AG20443 (cell line): ENCODE measurements at regions not wholly inside any gene's neighbourhood (a gene's known extent, or its start where the extent isn't known, plus 50 kb on each side); places are given as distances from the start of the nearest gene placed in this dataset.

ENCODE experiments used
- DNase-seq: peaks from one replicate; pipeline ENCODE4 v3.0.0; 2012; ENCODE audit warnings: low spot score, mixed read lengths

GRCh38 chr12:89256060-89256459 is 96.2 kb downstream of the DUSP6 start:
- DNase-seq: no peak

DNA sequence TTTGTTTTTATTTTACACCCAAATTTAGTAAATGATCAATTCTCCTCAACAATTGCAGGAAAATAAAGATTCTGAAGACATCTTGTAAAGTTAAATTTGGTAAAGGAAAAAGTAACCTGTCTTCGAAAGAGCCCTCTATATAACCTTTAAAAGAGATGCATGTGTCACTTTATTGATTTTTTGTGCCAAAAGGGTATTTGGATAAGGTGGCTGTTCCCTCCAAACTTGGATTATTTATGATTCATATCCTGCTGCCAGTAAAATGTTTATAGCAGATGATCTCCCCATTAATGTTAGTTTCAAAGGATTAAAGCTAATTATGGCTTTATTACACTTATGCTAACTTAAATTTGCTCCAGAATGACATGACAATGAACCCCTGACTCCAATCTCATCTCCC is 98.8 kb downstream of the DUSP6 start:
- no peak for DNase-seq

DNA sequence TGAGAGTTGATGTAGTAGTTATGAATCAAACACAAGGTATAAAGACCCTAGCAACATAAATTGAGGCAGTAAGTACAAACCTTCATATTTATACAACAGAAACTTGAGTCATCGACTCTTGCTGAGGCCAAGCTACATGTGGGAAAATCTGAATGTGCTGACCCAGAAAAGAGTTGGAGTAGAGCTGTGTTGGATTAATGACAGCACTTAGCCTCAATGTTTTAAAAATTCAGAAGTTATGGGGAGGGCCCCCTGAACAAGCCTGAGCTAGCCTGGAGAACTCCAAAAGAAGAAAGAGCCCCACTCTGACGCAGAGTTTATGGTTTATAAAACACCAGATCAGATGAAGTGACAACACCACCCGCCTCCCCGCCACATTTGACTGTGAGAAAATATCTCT is 100.0 kb downstream of the DUSP6 start:
- DNase-seq: peak; percentile 20

DNA sequence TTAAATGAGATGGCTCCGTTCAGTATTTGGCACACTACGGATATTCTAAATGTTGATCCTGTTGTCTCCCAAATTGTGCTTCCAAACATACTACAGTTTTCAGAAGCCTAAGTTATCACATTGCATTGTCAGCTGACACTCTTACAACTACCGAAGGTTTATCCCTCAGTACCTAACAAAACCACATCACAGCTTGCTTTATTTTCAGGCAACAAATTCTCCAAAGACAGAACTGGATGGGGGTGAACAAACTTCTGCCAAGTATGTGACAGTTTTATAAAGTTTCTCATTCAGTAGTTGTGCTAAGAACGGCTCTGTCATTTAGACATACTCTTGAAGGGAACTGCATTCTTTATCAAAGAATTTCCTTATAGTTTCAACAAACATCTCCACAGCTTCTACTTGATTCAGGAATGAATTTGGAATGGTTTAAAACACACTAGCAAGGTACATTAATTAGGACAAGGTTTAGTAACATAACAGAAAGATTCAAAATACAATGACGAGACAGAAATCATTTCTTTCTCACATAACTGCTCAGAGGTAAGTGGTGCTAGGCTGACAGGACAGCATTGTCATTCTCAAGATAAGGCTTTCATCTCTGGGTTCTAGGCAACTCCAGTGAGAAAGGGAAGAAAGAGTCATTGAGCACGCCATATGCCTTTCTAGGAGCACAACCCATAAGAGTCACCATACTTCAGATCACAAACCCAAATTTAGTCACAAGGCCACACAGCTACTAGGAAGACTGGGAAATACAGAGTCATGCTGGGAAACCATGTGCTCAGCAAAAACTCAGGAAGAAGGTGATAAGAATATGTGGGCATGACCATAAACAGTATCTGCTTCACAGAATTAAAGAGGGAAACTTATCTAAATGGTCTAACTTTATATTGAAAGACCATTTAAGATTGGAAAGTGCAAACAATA is 100.7 kb downstream of the DUSP6 start:
- no peak for DNase-seq

DNA sequence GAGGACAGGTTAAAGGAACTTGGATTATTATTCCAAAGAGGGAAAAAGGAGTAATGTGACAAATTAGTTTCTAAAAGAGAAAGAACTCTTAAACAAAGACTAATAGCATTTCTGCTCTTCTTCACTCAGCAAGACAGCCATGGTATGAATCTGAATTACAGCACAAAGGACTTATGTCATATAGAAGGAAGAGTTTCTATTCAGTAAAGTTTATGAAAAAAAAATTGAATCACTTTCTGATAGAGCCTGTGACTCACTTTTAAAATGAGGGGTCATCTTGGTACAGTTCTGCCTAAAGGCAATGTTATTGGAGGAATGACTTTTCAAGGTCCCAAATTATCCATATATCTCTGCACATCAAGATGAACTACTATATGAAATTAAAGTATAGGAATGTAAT is 101.7 kb downstream of the DUSP6 start:
- DNase-seq: no peak

GRCh38 chr12:89250213-89250612 is 102.1 kb downstream of the DUSP6 start:
- no peak for DNase-seq

DNA sequence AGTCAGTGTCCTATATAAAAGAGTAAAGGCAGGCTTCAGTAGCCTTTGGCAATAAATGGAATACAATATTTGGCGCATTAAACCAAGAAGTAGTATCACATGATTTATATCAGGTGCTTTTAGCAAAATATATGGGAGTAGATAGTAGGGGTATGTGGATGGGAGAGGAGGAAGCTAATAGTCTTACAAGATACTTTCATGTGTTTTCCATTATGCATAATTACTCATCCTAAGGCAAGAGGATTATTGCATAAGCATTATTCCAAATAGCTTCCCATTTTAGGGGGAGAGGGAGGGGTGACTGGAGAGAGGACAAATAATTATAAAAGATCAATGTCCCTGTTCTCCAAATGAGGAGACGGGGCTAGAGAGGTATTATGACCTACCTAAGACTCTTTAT is 104.3 kb downstream of the DUSP6 start:
- peak; percentile 60 for DNase-seq

DNA sequence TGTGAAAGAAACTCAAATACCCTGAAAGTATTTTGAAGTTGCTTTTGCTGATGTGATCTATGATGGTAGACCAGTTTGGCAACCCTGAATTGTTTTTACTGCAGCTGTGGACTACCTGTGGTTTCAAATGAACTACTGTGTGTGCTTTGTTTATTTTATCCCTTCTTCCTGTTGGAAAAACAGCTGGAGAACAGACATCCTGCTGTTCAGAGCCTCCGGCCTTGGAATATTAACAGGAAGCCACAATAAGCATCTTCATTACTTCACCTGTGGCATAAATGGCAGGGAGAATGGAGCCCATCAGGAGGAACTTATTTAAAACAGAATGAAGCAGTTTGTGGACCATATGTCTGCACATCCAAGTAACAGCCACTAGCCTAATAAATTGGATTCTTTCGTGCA is 104.8 kb downstream of the DUSP6 start:
- peak; percentile 19 for DNase-seq

GRCh38 chr12:89245090-89245489 is 107.2 kb downstream of the DUSP6 start:
- DNase-seq: peak; percentile 18

DNA sequence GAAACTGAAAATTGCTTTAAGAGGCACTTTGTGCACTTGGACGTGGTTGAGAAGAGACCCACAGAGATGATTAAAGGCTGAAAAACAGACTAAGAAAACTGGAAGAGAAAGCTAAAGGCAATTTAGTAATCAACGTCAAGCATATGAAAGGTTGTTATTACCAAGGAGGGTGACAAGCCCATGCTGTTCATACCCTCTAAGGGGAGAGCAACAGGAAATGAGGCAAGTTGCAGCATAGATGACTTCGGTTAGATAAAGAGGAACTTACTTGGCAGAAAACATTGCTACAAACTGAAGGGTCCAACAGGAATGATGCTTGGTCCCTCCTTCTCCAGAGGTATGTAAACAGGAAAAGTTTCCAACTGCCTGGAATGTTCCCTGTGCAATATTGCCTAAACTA is 107.8 kb downstream of the DUSP6 start:
- DNase-seq: peak; percentile 14

DNA sequence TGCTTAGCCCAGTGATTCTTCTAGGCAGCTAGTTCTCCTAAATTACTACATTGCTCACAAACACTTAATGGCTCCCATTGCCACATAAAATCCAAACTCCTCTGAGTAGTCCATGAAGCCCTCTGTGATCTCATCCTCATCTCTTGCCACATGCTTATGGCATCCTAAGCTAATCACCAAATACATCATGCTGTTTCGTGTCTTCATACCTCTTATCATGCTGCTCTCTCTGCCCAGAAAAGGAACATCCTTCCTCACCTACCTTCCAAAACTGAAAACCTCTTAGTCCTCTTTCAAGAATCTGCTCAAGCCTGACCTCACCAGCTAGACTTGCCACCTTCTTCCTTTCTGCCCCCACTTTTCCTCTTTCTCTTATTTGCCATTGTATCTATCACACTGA is 108.5 kb downstream of the DUSP6 start:
- no peak for DNase-seq

DNA sequence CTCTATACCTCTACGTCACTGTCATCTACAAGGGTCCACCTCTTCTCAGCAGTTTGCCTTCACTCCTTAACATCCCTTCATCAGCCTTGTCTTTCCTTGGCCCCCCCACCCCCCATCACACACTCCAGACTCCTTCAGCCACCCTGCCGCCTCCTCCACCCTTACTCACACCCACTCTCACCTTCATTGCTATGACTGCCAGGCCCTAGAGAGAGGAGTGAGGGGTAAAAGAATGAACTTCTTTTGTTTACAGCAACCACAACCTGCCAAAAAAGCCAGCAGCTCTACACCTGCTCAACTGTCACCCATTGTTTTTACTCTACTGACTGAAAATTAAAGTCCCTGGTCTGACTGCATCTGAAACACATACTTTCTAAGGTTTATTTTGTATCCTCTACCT is 112.8 kb downstream of the DUSP6 start:
- no peak for DNase-seq

GRCh38 chr12:89238593-89238992 is 113.7 kb downstream of the DUSP6 start:
- DNase-seq: no peak

DNA sequence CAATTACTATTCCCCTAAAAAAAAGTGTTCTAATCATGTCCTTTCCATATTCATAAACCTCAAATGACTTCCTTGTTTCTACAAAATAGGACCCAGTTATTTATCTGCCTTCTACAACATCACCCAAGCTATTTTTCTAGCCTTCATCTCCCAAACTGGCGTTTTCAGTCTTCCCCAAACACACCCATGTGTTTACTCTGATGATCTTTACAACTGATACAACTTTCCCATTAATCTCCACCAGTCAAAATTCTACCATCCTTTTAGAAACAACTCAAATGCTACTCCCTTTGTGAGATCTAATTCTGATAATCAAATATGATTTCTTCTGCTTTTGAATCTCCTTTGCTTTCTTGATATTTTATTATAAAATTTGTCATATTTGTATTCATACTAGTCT is 114.5 kb downstream of the DUSP6 start:
- DNase-seq: no peak

GRCh38 chr12:89236748-89237383 is 115.4 kb downstream of the DUSP6 start:
- no peak for DNase-seq

DNA sequence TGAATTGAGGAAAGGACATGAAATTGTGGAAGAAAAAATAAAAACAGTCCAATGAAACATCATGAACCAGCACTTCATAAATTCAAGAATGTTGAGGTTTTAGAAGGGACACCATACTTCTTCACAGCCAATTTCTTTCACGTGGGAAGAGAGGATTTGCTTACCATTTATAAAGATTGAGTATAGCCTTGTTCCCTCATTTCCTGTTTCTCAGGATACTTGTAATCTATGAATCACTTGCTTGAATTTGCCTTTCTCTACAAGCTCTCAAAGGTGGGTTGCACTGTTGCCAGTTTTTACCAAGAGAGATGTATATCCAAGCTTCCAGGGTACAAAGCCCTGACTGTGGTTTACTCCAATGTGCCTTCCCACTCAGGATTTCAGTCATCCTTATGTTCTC is 116.1 kb downstream of the DUSP6 start:
- no peak for DNase-seq

DNA sequence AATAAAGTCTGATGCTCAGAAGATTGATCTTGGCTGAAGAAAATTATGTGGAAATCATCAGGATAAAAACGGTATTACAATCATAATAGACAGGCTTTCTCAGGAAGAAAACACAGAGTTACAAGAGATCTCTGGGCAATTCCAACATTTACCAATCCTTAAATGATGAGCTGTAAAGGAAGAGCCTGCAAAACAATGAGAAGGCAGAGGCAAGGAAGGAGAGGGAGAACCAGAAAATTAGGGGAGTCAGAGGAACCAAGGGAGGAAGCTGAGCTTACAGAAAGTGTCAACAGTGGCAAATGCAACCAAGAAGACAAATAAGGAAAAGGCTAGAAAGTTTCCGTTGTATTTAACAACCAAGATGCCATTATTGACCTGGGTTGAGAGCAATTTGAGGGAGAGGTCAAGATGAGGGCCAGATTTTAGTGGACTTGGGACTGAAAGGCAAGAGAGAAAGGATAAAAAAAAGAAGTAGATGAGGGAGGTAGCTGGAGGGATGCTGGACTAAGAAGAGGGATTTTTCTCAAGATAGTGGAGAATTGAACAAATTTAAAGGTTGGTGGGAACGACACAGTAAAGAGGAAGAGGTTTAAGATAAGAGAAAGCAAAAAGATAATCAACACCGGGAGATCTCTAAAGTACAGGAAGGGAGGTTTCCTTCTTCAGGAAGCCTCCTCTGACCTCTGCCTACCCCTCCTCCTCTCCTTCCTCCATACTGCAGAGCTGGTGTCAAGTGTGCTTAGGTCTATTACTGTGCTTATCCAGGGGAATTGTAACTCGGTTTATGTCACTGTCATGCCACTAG is 116.9 kb downstream of the DUSP6 start:
- DNase-seq: no peak

DNA sequence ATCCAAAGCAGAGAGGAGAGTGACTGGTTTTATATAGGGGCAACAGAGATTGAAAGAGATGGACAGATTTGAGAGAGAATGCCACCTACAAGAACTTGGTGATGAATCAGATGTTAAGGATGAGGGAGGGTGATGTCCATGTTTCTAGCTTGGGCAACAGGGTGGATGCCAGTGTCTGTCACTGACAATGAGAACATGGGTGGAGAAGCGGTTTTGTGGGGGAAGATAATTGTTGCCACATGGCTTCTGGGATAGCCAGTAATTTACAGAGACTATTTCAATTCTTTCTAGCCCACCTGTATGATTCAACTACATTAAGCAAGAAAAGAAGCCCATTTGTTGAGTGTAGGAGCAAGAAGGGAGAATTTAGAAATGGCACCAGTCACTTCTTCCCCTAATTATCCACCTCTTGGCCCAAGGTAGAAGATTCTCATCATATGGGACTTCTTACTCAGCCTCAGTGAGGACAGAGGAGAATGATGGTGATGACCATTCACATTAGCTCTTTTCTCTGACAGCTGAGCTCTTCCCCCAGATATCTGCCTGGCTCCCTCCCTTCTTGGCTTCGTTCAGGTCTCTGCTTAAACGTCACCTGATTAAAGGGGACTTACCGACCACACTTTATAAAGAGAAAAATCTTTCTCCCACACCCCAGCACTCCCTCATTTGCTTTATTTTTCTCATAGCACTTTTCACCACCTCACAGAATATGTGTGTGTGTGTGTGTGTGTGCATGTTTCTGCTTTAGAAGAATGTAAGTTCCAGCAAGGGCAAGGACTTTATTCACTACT is 117.8 kb downstream of the DUSP6 start:
- DNase-seq: peak; percentile 22

DNA sequence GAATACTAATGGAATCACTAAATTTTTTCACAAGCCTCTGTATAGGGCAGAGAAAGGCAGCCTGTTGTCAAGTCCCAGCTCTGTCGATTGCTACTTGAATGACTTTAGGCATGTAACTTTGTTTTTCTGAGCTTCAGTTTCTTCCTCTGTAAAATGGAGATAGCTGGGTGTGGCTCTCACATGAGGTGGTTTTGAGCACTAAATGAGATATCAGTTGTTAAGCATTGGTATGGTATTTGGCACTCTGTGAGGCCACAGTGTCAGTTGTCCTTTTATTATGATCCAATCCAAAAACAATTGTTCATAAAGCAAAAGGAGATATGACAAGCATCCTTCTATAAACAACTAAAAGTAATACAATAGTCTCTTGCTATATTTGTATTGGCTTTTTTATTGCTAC is 120.6 kb downstream of the DUSP6 start:
- no peak for DNase-seq

DNA sequence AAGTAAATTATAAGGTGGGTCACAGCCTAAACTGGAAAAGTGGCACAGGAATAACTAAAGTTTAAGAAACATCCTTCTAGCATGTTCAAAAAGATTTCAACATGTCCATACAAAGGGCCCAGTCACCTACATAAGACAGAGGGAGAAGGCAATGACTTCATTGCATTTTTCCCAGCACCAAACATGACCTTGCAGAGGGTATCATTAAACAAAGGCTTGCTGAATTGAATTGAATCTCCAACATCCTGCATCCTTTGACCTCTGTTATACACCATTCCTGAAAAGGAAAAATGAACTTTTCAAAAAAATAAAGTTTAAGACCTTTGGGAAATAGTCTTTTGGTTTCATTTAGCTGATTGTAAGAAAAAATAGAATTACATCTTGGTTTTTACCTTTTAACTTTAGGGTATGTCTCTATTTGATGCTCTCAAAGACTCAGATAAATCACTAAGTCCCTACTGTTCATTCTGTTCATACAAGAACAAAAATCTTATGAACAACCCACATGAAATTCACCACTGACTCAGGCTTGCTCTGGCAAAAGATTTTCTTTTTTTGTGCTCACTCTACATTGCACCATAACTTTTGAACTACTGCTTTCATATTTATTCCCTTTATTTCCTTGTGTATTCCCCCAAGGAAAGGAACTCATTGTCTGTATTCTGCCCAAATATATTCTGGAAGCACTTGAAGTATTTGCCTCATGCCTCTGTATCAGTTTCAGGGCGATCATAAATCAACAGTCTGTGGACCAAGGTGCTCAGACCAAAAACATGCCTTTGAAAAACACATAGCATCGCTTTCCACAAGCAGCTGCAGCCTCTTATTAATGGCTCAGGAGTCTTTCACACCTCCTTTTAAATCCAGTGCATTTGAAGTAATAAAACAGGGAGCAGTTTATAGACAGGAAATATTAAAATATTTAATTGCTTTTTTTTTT is 121.7 kb downstream of the DUSP6 start:
- no peak for DNase-seq

GRCh38 chr12:89228491-89228890 is 123.8 kb downstream of the DUSP6 start:
- DNase-seq: peak; percentile 21
